ENCODE measurements at regions not wholly inside any gene's neighbourhood (a gene's known extent, or its start where the extent isn't known, plus 50 kb on each side); places are given as distances from the start of the nearest gene placed in this dataset.

DNA sequence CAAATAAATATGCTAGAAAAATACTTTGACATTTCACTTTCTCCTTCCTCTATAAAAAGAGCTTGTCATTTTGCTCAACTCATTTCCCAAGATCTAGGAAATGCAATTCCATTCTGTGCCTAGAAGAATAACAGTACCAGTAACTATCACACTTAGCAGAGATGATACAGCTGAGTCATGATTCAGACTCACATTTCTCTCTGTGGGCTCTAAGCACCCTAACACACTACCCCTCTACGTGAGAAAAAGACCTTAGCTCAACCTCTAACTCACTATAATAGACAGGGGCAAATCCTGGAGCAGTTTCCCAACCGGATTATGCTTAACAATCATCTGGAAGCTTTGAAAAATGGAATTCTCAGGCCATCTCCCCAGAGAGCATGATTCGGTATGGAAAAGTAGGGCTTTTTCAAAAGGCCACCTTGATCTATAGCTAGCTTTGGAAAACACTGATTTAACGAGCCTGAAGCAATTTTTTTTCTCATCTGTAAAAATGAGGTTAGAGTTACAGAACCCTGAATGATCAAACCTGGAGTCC, 1312.3 kb upstream of the PIK3C3 start:
- no peak for TF ChIP-seq POLR2AphosphoS5 (IDR thresholded peaks at IDR 0.05; ENCODE audit: low read depth, low read length)
- no peak for TF ChIP-seq SIN3A (IDR thresholded peaks at IDR 0.05; ENCODE audit: borderline replicate concordance, insufficient read depth, low read length)
- TF ChIP-seq TAF1 (IDR thresholded peaks at IDR 0.05; ENCODE audit: borderline replicate concordance, insufficient read depth, low read length): no peak
- no peak for TF ChIP-seq FOXP2 (optimal IDR thresholded peaks at IDR 0.05; ENCODE audit: borderline replicate concordance, extremely low read depth, extremely low read length, insufficient read depth)
- TF ChIP-seq, protein P1, sequence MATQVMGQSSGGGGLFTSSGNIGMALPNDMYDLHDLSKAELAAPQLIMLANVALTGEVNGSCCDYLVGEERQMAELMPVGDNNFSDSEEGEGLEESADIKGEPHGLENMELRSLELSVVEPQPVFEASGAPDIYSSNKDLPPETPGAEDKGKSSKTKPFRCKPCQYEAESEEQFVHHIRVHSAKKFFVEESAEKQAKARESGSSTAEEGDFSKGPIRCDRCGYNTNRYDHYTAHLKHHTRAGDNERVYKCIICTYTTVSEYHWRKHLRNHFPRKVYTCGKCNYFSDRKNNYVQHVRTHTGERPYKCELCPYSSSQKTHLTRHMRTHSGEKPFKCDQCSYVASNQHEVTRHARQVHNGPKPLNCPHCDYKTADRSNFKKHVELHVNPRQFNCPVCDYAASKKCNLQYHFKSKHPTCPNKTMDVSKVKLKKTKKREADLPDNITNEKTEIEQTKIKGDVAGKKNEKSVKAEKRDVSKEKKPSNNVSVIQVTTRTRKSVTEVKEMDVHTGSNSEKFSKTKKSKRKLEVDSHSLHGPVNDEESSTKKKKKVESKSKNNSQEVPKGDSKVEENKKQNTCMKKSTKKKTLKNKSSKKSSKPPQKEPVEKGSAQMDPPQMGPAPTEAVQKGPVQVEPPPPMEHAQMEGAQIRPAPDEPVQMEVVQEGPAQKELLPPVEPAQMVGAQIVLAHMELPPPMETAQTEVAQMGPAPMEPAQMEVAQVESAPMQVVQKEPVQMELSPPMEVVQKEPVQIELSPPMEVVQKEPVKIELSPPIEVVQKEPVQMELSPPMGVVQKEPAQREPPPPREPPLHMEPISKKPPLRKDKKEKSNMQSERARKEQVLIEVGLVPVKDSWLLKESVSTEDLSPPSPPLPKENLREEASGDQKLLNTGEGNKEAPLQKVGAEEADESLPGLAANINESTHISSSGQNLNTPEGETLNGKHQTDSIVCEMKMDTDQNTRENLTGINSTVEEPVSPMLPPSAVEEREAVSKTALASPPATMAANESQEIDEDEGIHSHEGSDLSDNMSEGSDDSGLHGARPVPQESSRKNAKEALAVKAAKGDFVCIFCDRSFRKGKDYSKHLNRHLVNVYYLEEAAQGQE (IDR thresholded peaks at IDR 0.05; ENCODE audit: insufficient read depth in 1 of 2, low read depth in 2 of 2, low read length in 2 of 2): no peak

- TF ChIP-seq, protein P1 (IDR thresholded peaks at IDR 0.05; ENCODE audit: insufficient read depth in 1 of 2, low read depth in 2 of 2, low read length in 2 of 2): no peak
- TF ChIP-seq TAF1 (IDR thresholded peaks at IDR 0.05; ENCODE audit: borderline replicate concordance, insufficient read depth, low read length): no peak
These were observed 1323.7 kb upstream of the PIK3C3 start for GRCh38 chr18:40631319-40631718.

- TF ChIP-seq SIN3A (IDR thresholded peaks at IDR 0.05; ENCODE audit: borderline replicate concordance, insufficient read depth, low read length): no peak
- no peak for TF ChIP-seq TAF1 (IDR thresholded peaks at IDR 0.05; ENCODE audit: borderline replicate concordance, insufficient read depth, low read length)
- TF ChIP-seq, protein P1 (IDR thresholded peaks at IDR 0.05; ENCODE audit: insufficient read depth in 1 of 2, low read depth in 2 of 2, low read length in 2 of 2): no peak
- no peak for TF ChIP-seq FOXP2 (optimal IDR thresholded peaks at IDR 0.05; ENCODE audit: borderline replicate concordance, extremely low read depth, extremely low read length, insufficient read depth)
- no peak for TF ChIP-seq POLR2AphosphoS5 (IDR thresholded peaks at IDR 0.05; ENCODE audit: low read depth, low read length)
These were observed 1324.5 kb upstream of the PIK3C3 start for GRCh38 chr18:40630496-40630895.

- TF ChIP-seq, protein P1 (IDR thresholded peaks at IDR 0.05; ENCODE audit: insufficient read depth in 1 of 2, low read depth in 2 of 2, low read length in 2 of 2): no peak
These were observed 1330.1 kb upstream of the PIK3C3 start for GRCh38 chr18:40624959-40625358.

DNA sequence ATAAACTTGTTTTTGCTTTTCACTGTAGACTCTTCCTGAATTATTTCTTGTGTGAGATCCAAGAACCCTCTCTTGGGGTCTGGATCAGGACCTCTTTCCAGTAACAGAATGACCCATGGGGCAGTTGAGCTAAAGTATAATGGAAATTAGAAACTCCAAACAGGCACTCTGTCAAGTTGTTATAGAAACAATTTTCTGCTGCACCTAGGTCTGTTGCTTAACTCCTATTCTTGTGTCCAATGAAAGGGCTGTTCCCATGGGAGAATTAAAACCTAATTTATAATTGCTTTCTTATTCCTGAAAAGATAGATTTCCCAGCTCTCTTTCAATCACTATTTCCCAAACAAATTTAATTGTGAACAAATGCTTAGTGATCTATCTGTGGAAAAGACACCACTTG, 1341.3 kb upstream of the PIK3C3 start:
- TF ChIP-seq FOXP2 (optimal IDR thresholded peaks at IDR 0.05; ENCODE audit: borderline replicate concordance, extremely low read depth, extremely low read length, insufficient read depth) (no peak), POLR2AphosphoS5 (IDR thresholded peaks at IDR 0.05; ENCODE audit: low read depth, low read length) (no peak), TAF1 (IDR thresholded peaks at IDR 0.05; ENCODE audit: borderline replicate concordance, insufficient read depth, low read length) (no peak), SIN3A (IDR thresholded peaks at IDR 0.05; ENCODE audit: borderline replicate concordance, insufficient read depth, low read length) (no peak)
- TF ChIP-seq, protein P1 (IDR thresholded peaks at IDR 0.05; ENCODE audit: insufficient read depth in 1 of 2, low read depth in 2 of 2, low read length in 2 of 2): no peak

All from PFSK-1 (cell line).